ENCODE measurements at regions not wholly inside any gene's neighbourhood (a gene's known extent, or its start where the extent isn't known, plus 50 kb on each side); places are given as distances from the start of the nearest gene placed in this dataset.

DNA sequence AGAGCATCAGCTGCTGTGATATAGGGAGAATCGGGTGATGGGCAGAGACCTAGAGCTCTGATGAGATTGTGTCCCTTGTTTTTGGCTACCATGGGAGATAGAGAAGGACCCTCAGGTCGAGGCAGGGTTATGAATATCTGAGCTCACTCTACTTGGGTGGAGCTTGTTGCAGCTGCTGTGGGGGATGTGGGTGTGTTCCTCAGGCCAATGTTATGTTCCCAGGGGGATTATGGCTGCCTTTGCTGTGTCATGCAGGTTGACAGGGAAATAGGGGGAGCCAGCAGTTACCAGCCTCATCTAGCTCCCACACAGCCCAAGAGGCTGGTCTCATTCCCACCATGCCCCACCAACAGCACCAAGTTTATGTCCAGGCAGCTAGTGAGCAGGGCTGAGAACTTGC, 131.5 kb downstream of the TRIM42 start:
- Histone ChIP-seq H3K4me3 (no peak overlapping the region), H3K9me3 (no peaks in the 10 kb centered on the region), H3K27ac (no peak overlapping the region), H3K36me3 (replicated peaks in 1 of 2; ENCODE audit: insufficient read depth in 1 of 2, low read depth in 2 of 2) (no peaks in the 10 kb centered on the region), H3K27me3 (no peaks in the 10 kb centered on the region), H3K4me1 (no peaks in the 10 kb centered on the region)
- no peak for ATAC-seq
- WGBS, 2 donors: 69 to 72% methylated on average over 2 of the region's 2 CpGs
- DNase-seq: no peak
- TF ChIP-seq POLR2A (IDR thresholded peaks at IDR 0.05): no peak
- intact Hi-C loops (cut with DNase I): no loop called here

DNA sequence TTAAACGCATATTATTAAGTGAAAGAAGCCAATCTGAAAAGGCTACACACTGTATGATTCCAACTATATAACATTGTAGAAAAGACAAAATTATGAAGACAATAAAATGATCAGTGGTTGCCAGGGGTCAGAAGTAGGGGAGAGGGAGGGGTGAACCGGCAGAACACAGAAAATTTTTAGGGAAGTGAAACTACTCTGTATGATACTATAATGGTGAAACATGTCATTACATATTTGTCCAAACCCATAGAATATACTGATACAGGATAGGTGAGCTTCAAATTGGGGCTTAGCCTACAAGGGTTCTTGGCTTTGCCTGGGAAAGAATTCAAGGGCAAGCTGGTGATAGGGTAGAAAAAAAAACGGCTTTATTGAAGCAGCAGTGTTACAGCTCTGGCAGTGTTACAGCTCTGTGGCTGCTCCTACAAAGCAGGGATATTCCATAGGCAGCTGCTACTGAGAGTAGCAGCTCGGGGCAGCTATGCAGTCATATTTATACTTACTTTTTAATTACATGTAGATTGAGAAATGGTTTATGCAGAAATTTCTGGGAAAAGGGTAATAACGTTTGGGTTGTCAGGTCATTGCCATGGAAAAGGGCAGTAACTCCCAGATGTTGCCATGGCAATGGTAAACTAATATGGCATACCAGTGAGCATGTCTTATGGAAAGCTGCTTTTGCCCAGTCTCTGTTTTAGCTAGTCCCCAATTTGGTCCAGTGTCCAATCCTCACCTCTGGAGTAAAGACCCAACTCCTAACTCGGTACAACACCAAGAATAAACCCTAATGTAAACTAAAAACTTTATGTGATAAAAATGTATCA, 125.1 kb upstream of the SLC25A36 start:
- H3K27ac ChIP-seq: no peak overlapping the region
- TF ChIP-seq, protein P1, sequence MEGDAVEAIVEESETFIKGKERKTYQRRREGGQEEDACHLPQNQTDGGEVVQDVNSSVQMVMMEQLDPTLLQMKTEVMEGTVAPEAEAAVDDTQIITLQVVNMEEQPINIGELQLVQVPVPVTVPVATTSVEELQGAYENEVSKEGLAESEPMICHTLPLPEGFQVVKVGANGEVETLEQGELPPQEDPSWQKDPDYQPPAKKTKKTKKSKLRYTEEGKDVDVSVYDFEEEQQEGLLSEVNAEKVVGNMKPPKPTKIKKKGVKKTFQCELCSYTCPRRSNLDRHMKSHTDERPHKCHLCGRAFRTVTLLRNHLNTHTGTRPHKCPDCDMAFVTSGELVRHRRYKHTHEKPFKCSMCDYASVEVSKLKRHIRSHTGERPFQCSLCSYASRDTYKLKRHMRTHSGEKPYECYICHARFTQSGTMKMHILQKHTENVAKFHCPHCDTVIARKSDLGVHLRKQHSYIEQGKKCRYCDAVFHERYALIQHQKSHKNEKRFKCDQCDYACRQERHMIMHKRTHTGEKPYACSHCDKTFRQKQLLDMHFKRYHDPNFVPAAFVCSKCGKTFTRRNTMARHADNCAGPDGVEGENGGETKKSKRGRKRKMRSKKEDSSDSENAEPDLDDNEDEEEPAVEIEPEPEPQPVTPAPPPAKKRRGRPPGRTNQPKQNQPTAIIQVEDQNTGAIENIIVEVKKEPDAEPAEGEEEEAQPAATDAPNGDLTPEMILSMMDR (IDR thresholded peaks at IDR 0.05): no peak
- TF ChIP-seq POLR2A (IDR thresholded peaks at IDR 0.05): no peak
- ATAC-seq (no peak), DNase-seq (no peak)
- no peaks in the 10 kb centered on the region for H3K4me1 ChIP-seq
- WGBS, 2 donors: 32 to 57% methylated on average over 6 of the region's 6 CpGs
- no peaks in the 10 kb centered on the region for H3K27me3 ChIP-seq
- no peaks in the 10 kb centered on the region for H3K36me3 ChIP-seq (replicated peaks in 1 of 2; ENCODE audit: insufficient read depth in 1 of 2, low read depth in 2 of 2)
- H3K9me3 ChIP-seq: no peaks in the 10 kb centered on the region
- intact Hi-C loops (cut with DNase I): no loop called here
- no peak overlapping the region for H3K4me3 ChIP-seq

DNA sequence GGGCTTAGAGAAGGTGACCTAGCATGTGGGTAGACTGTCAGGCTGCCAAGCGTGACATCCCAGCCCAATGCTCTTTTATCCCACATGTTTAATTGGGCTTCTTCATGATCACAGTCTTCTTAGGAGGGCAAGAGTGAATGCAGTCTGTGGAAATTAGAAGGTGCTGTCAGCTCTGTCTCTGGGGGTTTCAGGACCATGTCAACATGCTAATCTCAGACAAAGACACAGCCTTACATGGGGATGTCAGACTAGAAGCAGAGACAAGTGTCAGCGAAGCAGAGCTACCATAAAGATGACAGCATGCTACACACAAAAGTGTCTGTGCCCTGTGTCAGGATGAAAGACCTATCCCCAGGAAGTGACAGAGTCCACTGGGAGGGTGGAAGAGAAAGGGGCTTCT, 120.1 kb upstream of the SLC25A36 start:
- 73 to 85% methylated on average over 2 of the region's 2 CpGs for WGBS, 2 donors
- TF ChIP-seq POLR2A (IDR thresholded peaks at IDR 0.05): no peak
- TF ChIP-seq, protein P1 (IDR thresholded peaks at IDR 0.05): no peak
- intact Hi-C loops (cut with DNase I): no loop called here
- Histone ChIP-seq H3K4me3 (no peak overlapping the region), H3K36me3 (replicated peaks in 1 of 2; ENCODE audit: insufficient read depth in 1 of 2, low read depth in 2 of 2) (no peaks in the 10 kb centered on the region), H3K27ac (no peak overlapping the region), H3K4me1 (no peaks in the 10 kb centered on the region), H3K27me3 (no peaks in the 10 kb centered on the region), H3K9me3 (no peaks in the 10 kb centered on the region)
- ATAC-seq (no peak), DNase-seq (no peak)

DNA sequence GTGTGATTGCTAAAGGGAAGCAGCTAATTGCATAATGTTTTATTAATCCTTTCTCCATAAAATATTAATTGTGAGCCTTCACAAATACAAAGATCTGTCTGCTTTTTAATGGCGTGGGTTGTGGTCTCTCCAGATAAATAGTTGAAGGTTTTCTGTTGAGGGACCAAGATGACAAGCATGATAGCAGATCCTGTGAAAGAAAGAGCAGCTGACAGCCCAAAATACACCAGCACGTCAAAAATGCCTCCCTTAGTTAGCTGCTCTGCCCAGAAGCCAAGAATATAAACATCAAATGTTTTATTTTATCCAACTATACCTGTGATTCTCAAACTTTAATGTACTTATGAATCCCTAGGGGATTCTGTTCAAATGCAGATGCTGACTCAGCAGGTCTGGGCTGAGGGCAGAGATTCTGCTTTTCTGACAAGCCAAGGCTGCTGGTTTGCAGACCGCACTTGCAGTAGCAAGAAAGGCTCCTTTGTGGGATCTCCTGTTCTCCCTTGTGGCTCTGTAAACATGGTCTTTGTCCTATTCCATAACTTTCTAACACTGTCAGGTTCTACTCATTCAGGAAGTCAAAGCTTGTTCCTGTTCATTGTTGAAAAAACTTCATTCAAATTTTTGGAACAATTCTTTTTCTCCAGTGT, 119.1 kb upstream of the SLC25A36 start:
- DNase-seq: no peak
- ATAC-seq: no peak
- Histone ChIP-seq H3K4me1 (no peaks in the 10 kb centered on the region), H3K36me3 (replicated peaks in 1 of 2; ENCODE audit: insufficient read depth in 1 of 2, low read depth in 2 of 2) (no peaks in the 10 kb centered on the region), H3K4me3 (no peak overlapping the region), H3K27ac (no peak overlapping the region), H3K27me3 (no peaks in the 10 kb centered on the region), H3K9me3 (no peaks in the 10 kb centered on the region)
- intact Hi-C loops (cut with DNase I): no loop called here
- 38 to 44% methylated on average over 3 of the region's 3 CpGs for WGBS, 2 donors
- TF ChIP-seq, protein P1 (IDR thresholded peaks at IDR 0.05): no peak
- TF ChIP-seq POLR2A (IDR thresholded peaks at IDR 0.05): no peak

DNA sequence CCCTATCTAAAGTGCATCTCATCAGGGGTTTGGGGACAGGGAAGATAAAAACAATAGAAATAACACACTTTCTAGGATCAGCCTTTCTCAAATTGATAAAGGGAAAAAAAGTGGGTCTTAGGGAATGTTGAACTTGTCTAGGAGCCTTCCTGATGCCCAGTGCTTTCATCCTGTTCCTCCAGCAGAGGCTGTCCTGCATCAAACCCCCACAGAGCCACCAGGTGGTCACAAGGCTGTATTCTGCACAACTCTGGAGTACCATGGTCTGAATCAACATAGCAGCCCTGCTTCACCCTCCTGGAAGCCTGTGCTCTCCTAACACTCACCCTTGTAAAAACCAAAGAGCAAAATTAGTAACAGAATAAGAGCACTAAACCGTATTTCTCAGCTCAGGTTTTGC, 118.5 kb upstream of the SLC25A36 start:
- no peak for TF ChIP-seq POLR2A (IDR thresholded peaks at IDR 0.05)
- TF ChIP-seq, protein P1 (IDR thresholded peaks at IDR 0.05): no peak
- no peaks in the 10 kb centered on the region for H3K36me3 ChIP-seq (replicated peaks in 1 of 2; ENCODE audit: insufficient read depth in 1 of 2, low read depth in 2 of 2)
- no peaks in the 10 kb centered on the region for H3K27me3 ChIP-seq
- H3K27ac ChIP-seq: no peak overlapping the region
- 59 to 75% methylated on average over 1 of the region's 1 CpG for WGBS, 2 donors
- intact Hi-C loops (cut with DNase I): no loop called here
- no peak overlapping the region for H3K4me3 ChIP-seq
- ATAC-seq (no peak), DNase-seq (no peak)
- H3K9me3 ChIP-seq: no peaks in the 10 kb centered on the region
- no peaks in the 10 kb centered on the region for H3K4me1 ChIP-seq

All from body of pancreas (tissue), 4 donors.